Trophoblast cell (in vitro differentiated cells and primary cell): ENCODE measurements at regions not wholly inside any gene's neighbourhood (a gene's known extent, or its start where the extent isn't known, plus 50 kb on each side); places are given as distances from the start of the nearest gene placed in this dataset.
"Not testable (repeated sequence)": the region's sequence is repeated elsewhere in the genome, so short reads cannot be mapped to it uniquely, and the experiment has no call there.

Source experiments
- DNase-seq, 2 donors: peaks; one replicate each; pipeline ENCODE4 v3.0.0-alpha.2; 2016
- H2AFZ ChIP-seq: 2 replicates; pipeline ENCODE4 v1.6.1; 2013; ENCODE audit warnings: low read length, moderate library complexity, mild to moderate bottlenecking; ENCODE audit not compliant: insufficient read depth, poor library complexity
- H2AK5ac ChIP-seq: 2 replicates; pipeline ENCODE4 v1.6.1; 2013; ENCODE audit warnings: mild to moderate bottlenecking, low read length
- H2BK120ac ChIP-seq: 2 replicates; pipeline ENCODE4 v1.6.1; 2013; ENCODE audit warnings: low read length, mild to moderate bottlenecking, moderate library complexity; ENCODE audit not compliant: insufficient read depth, poor library complexity
- H2BK12ac ChIP-seq: 2 replicates; pipeline ENCODE4 v1.6.1; 2013; ENCODE audit warnings: mild to moderate bottlenecking, low read length, moderate library complexity
- H2BK5ac ChIP-seq: 2 replicates; pipeline ENCODE4 v1.6.1; 2013; ENCODE audit warnings: low read length, low read depth, moderate library complexity, mild to moderate bottlenecking; ENCODE audit not compliant: poor library complexity
- H3K14ac ChIP-seq: 2 replicates; pipeline ENCODE4 v1.6.1; 2013; ENCODE audit warnings: mild to moderate bottlenecking, low read length
- H3K18ac ChIP-seq: 2 replicates; pipeline ENCODE4 v1.6.1; 2013; ENCODE audit warnings: mild to moderate bottlenecking, low read length
- H3K23ac ChIP-seq: 2 replicates; pipeline ENCODE4 v1.6.1; 2013; ENCODE audit warnings: low read length
- H3K27ac ChIP-seq: 2 replicates; pipeline ENCODE4 v1.5.1; 2013; ENCODE audit warnings: low read depth, mild to moderate bottlenecking, inconsistent platforms, low read length, moderate library complexity
- H3K27me3 ChIP-seq: 2 replicates; pipeline ENCODE4 v1.6.1; 2013; ENCODE audit warnings: inconsistent platforms, mild to moderate bottlenecking, low read length, moderate library complexity; ENCODE audit not compliant: insufficient read depth
- H3K36me3 ChIP-seq, 2 experiments: 1 replicate in 1 of 2; 2 replicates in 1 of 2; pipeline ENCODE4 v1.6.1; 2013; ENCODE audit warnings: low read length in 2 of 2, mild to moderate bottlenecking in 2 of 2, moderate library complexity in 1 of 2; ENCODE audit not compliant: insufficient read depth in 2 of 2, control insufficient read depth in 1 of 2
- H3K4ac ChIP-seq: 2 replicates; pipeline ENCODE4 v1.6.1; 2013; ENCODE audit warnings: low read depth, mild to moderate bottlenecking, low read length, moderate library complexity
- H3K4me1 ChIP-seq, 2 experiments: 1 replicate in 1 of 2; 2 replicates in 1 of 2; pipeline ENCODE4 v1.6.1; 2013; ENCODE audit warnings: low read length in 2 of 2, mild to moderate bottlenecking in 2 of 2, moderate library complexity in 1 of 2; ENCODE audit not compliant: insufficient read depth in 2 of 2, control insufficient read depth in 1 of 2
- H3K4me2 ChIP-seq: 2 replicates; pipeline ENCODE4 v1.6.1; 2013; ENCODE audit warnings: inconsistent platforms, mild to moderate bottlenecking, low read length, moderate library complexity
- H3K4me3 ChIP-seq: 2 replicates; pipeline ENCODE4 v1.5.1; 2013; ENCODE audit warnings: mild to moderate bottlenecking, low read depth, low read length, inconsistent platforms
- H3K79me1 ChIP-seq: one replicate; pipeline ENCODE4 v1.6.1; 2013; ENCODE audit warnings: low read length
- H3K79me2 ChIP-seq: 2 replicates; pipeline ENCODE4 v1.6.1; 2013; ENCODE audit warnings: low read length, mild to moderate bottlenecking; ENCODE audit not compliant: control insufficient read depth, insufficient read depth, poor library complexity
- H3K9ac ChIP-seq: 2 replicates; pipeline ENCODE4 v1.6.1; 2013; ENCODE audit warnings: mild to moderate bottlenecking, low read length
- H3K9me3 ChIP-seq: 2 replicates; pipeline ENCODE4 v1.6.1; 2013; ENCODE audit warnings: low read depth, mild to moderate bottlenecking, control low read depth, inconsistent platforms, low read length; ENCODE audit not compliant: insufficient read depth
- H4K12ac ChIP-seq: 2 replicates; pipeline ENCODE4 v1.6.1; 2013; ENCODE audit warnings: low read depth, mild to moderate bottlenecking, low read length, moderate library complexity
- H4K8ac ChIP-seq: 2 replicates; pipeline ENCODE4 v1.6.1; 2013; ENCODE audit warnings: low read depth, mild to moderate bottlenecking, low read length, moderate library complexity
- H4K91ac ChIP-seq: one replicate; pipeline ENCODE4 v1.6.1; 2013; ENCODE audit warnings: low read depth, mild to moderate bottlenecking, low read length, moderate library complexity
- WGBS: extraction: QIAGEN DNeasy Blood & Tissue Kit; methylation state at CpG from one replicate; pipeline ENCODE4 v1.1.7; 2013; ENCODE audit warnings: missing lambda C conversion rate; ENCODE audit not compliant: insufficient read length, insufficient coverage; ENCODE audit errors: extremely low coverage; 5-methylcytosine and 5-hydroxymethylcytosine counted together

DNA sequence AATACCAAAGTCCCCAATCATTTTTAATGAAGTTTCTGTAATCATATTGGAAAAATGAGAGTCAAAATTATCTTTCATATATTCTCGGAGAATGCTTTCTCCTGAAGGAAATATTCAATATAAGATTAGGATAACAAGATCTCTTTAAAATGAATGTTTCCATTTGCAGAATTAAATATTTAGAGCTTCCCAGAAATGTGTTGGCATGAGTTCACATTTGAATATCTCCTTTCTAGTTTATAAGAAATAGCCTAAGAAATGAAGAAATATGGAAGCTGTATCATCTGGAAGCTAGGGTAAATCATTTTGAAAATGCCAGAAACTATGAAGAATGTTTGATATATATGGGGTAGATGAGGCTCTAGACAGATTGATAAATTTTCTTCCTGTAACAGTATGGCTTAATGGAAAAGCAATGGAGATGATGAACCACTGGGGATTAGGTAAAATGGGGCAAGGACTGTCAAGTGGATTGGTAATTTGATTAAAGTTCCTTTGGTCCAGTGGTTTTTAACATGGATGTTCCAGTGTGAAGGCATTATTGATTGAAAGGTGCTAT lies 184.6 kb upstream of the ZNF804A start:
- H3K79me2 ChIP-seq = no peaks in the 10 kb centered on the region
- no peaks in the 10 kb centered on the region for H3K9me3 ChIP-seq
- H3K27me3 ChIP-seq = no peaks in the 10 kb centered on the region
- H3K23ac ChIP-seq = no peak overlapping the region
- H3K27ac ChIP-seq = no peak overlapping the region
- no peak overlapping the region for H3K4me2 ChIP-seq
- no peak overlapping the region for H3K4ac ChIP-seq
- H3K79me1 ChIP-seq = no peaks in the 10 kb centered on the region
- no peak overlapping the region for H2BK5ac ChIP-seq
- DNase-seq = no peak
- no peak overlapping the region for H4K8ac ChIP-seq
- no peaks in the 10 kb centered on the region for H3K4me1 ChIP-seq
- H3K18ac ChIP-seq = no peak overlapping the region
- no peak overlapping the region for H4K12ac ChIP-seq
- H3K14ac ChIP-seq = no peak overlapping the region
- H3K36me3 ChIP-seq = no peaks in the 10 kb centered on the region
- H4K91ac ChIP-seq = no peak overlapping the region
- no peak overlapping the region for H2AFZ ChIP-seq
- no peak overlapping the region for H2AK5ac ChIP-seq
- H2BK12ac ChIP-seq = no peak overlapping the region
- H3K9ac ChIP-seq = no peak overlapping the region
- no CpG with 5 or more reads among the region's 1 CpG for WGBS
- no peak overlapping the region for H3K4me3 ChIP-seq
- no peak overlapping the region for H2BK120ac ChIP-seq

GRCh38 chr2:184416146-184416913 lies 182.0 kb upstream of the ZNF804A start:
- Histone ChIP-seq H4K12ac (no peak overlapping the region), H2BK120ac (no peak overlapping the region), H2BK5ac (no peak overlapping the region), H3K27ac (no peak overlapping the region), H3K18ac (no peak overlapping the region), H3K23ac (no peak overlapping the region), H3K79me2 (no peaks in the 10 kb centered on the region), H2AK5ac (no peak overlapping the region), H3K36me3 (no peaks in the 10 kb centered on the region), H2AFZ (no peak overlapping the region), H4K91ac (no peak overlapping the region), H3K14ac (no peak overlapping the region), H3K9me3 (no peaks in the 10 kb centered on the region), H3K4ac (no peak overlapping the region), H3K4me1 (no peaks in the 10 kb centered on the region), H3K79me1 (no peaks in the 10 kb centered on the region), H4K8ac (no peak overlapping the region), H3K27me3 (no peaks in the 10 kb centered on the region), H3K4me2 (no peak overlapping the region), H3K9ac (no peak overlapping the region), H3K4me3 (no peak overlapping the region), H2BK12ac (no peak overlapping the region)
- DNase-seq = no peak
- WGBS = no CpG with 5 or more reads among the region's 6 CpGs

DNA sequence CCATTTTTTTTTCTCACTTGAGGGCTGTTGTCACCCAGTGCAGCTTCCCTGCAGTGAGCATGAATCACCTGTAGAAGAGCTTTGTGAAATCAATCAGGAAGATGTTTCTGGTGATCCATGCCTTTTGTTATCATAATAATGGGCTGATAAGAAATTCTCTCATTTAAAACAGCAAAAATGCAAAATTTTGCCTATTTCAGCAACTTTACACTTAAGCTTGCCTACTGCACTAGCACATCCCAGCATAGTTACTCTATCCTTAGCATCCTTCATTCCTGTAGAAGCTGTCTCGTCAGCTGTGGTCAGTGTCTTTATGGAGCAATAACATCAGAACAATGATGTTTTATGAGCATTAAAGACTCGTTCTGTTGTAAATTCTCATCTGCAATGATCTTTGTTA lies 178.6 kb upstream of the ZNF804A start:
- Histone ChIP-seq H3K23ac (no peak overlapping the region), H3K79me2 (no peaks in the 10 kb centered on the region), H3K18ac (no peak overlapping the region), H3K4ac (no peak overlapping the region), H3K4me2 (no peak overlapping the region), H2AFZ (no peak overlapping the region), H3K9me3 (no peaks in the 10 kb centered on the region), H2BK12ac (no peak overlapping the region), H4K12ac (no peak overlapping the region), H4K8ac (no peak overlapping the region), H2BK120ac (no peak overlapping the region), H3K4me3 (no peak overlapping the region), H3K27me3 (no peaks in the 10 kb centered on the region), H2AK5ac (no peak overlapping the region), H3K4me1 (no peaks in the 10 kb centered on the region), H3K36me3 (no peaks in the 10 kb centered on the region), H3K9ac (no peak overlapping the region), H4K91ac (no peak overlapping the region), H3K27ac (no peak overlapping the region), H2BK5ac (no peak overlapping the region), H3K79me1 (no peaks in the 10 kb centered on the region), H3K14ac (no peak overlapping the region)
- DNase-seq = no peak
- WGBS = no CpG with 5 or more reads among the region's 2 CpGs

DNA sequence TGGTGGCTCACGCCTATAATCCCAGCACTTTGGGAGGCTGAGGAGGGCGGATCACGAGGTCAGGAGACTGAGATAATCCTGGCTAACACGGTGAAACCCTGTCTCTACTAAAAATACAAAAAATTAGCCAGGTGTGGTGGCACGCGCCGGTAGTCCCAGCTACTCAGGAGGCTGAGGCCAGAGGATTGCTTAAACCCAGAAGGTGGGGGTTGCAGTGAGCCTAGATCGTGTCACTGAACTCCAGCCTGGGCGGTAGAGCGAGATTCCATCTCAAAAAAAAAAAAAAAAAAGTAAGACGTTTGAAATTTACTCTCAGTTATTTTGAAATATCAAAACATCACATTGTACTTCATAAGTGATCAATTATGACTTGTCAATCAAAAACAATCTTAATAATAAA lies 176.9 kb upstream of the ZNF804A start:
- H3K18ac ChIP-seq, H2BK120ac ChIP-seq, H2AFZ ChIP-seq, H4K91ac ChIP-seq, H3K79me1 ChIP-seq, H4K12ac ChIP-seq, H3K27me3 ChIP-seq, H2BK12ac ChIP-seq, H3K4me1 ChIP-seq, H3K4me2 ChIP-seq, H2AK5ac ChIP-seq, H3K79me2 ChIP-seq, H4K8ac ChIP-seq, H3K27ac ChIP-seq, H3K36me3 ChIP-seq, H3K4me3 ChIP-seq, H3K9ac ChIP-seq, H3K23ac ChIP-seq, H3K9me3 ChIP-seq, H3K4ac ChIP-seq, H3K14ac ChIP-seq, H2BK5ac ChIP-seq: not testable (repeated sequence)
- DNase-seq = peak; percentile 68 to 73
- no CpG with 5 or more reads among the region's 11 CpGs for WGBS
